Mesothelial cell of epicardium (in vitro differentiated cells): ENCODE measurements at regions not wholly inside any gene's neighbourhood (a gene's known extent, or its start where the extent isn't known, plus 50 kb on each side); places are given as distances from the start of the nearest gene placed in this dataset.

Source experiments
- DNase-seq, 2 experiments: peaks; one replicate each; pipeline ENCODE4 v3.0.0; 2021; ENCODE audit warnings: low spot score in 2 of 2; ENCODE audit not compliant: unreplicated experiment in 2 of 2
- H3K27ac Mint-ChIP-seq: 2 replicates; pipeline ENCODE4 v1.8.0; 2021; ENCODE audit warnings: mixed read lengths
- H3K27me3 Mint-ChIP-seq: 2 replicates; pipeline ENCODE4 v1.8.0; 2021; ENCODE audit warnings: low read depth, mixed read lengths
- H3K36me3 Mint-ChIP-seq: 2 replicates; pipeline ENCODE4 v1.8.0; 2021; ENCODE audit warnings: mixed read lengths
- H3K4me1 Mint-ChIP-seq: 2 replicates; pipeline ENCODE4 v1.8.0; 2021; ENCODE audit warnings: mixed read lengths
- H3K4me3 Mint-ChIP-seq: 2 replicates; pipeline ENCODE4 v1.8.0; 2021; ENCODE audit warnings: mild to moderate bottlenecking, moderate library complexity, mixed read lengths
- H3K9me3 Mint-ChIP-seq: 2 replicates; pipeline ENCODE4 v1.8.0; 2021; ENCODE audit warnings: mixed read lengths
- TF ChIP-seq, protein P1 (sequence below): fragments of 200-600 bp; sonication (generic); IDR thresholded peaks from one replicate; pipeline ENCODE4 v1.5.0; 2021; ENCODE audit warnings: antibody characterized with exemption; ENCODE audit not compliant: unreplicated experiment

GRCh38 chr1:2860476-2861142 is 59.1 kb upstream of the TTC34 start:
- no peak for DNase-seq
- Mint-ChIP-seq H3K27me3 (no peaks in the 10 kb centered on the region), H3K27ac (no peak overlapping the region), H3K36me3 (peaks cover 9% of the 10 kb centered on the region), H3K9me3 (peaks cover 17% of the 10 kb centered on the region), H3K4me3 (no peak overlapping the region), H3K4me1 (no peaks in the 10 kb centered on the region)
- TF ChIP-seq, protein P1, sequence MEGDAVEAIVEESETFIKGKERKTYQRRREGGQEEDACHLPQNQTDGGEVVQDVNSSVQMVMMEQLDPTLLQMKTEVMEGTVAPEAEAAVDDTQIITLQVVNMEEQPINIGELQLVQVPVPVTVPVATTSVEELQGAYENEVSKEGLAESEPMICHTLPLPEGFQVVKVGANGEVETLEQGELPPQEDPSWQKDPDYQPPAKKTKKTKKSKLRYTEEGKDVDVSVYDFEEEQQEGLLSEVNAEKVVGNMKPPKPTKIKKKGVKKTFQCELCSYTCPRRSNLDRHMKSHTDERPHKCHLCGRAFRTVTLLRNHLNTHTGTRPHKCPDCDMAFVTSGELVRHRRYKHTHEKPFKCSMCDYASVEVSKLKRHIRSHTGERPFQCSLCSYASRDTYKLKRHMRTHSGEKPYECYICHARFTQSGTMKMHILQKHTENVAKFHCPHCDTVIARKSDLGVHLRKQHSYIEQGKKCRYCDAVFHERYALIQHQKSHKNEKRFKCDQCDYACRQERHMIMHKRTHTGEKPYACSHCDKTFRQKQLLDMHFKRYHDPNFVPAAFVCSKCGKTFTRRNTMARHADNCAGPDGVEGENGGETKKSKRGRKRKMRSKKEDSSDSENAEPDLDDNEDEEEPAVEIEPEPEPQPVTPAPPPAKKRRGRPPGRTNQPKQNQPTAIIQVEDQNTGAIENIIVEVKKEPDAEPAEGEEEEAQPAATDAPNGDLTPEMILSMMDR: no peak

DNA sequence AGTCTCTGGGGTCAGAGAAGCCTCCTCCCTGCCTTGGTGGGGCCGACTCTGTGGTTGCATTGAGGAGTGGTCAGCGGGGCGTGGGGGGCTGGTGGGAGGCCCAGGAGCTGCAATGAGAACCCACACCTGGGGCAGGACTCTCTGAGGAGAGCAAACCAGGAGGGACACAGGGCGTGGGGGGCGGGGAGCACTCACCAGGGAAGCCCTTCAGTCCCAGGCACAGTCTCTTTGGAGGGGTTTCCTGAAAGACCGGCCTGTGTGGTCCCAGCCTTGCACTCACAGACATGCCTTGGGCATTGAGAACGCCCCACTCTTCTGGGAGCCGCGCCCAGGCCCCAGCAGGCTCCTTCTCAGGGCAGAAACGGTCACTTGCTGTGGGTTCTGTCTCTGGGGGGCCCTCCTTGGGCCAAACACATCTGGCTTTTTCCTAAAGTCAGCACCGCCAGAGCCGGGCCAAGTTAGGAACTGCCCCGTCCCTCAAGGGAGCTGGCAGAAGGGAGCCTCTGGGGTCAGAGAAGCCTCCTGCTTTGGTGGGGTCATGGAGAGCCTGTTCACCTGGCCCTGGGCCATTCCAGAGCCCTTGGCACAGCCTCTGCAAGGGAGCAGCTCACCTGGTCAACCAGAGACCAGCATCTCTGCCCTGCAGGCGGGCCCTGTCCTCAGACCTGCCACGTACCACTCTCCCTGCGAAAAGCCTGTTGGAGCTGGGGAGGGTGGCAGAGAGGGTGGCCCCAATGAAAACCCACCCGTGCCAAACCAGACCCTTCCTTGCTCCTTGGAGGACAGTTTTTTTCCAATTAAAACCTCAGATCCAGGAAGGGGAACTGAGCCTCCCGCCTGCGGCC is 59.9 kb upstream of the TTC34 start:
- Mint-ChIP-seq H3K9me3 (peaks cover 17% of the 10 kb centered on the region), H3K4me3 (no peak overlapping the region), H3K27ac (no peak overlapping the region), H3K27me3 (no peaks in the 10 kb centered on the region), H3K36me3 (peaks cover 9% of the 10 kb centered on the region), H3K4me1 (no peaks in the 10 kb centered on the region)
- TF ChIP-seq, protein P1: no peak
- no peak for DNase-seq

DNA sequence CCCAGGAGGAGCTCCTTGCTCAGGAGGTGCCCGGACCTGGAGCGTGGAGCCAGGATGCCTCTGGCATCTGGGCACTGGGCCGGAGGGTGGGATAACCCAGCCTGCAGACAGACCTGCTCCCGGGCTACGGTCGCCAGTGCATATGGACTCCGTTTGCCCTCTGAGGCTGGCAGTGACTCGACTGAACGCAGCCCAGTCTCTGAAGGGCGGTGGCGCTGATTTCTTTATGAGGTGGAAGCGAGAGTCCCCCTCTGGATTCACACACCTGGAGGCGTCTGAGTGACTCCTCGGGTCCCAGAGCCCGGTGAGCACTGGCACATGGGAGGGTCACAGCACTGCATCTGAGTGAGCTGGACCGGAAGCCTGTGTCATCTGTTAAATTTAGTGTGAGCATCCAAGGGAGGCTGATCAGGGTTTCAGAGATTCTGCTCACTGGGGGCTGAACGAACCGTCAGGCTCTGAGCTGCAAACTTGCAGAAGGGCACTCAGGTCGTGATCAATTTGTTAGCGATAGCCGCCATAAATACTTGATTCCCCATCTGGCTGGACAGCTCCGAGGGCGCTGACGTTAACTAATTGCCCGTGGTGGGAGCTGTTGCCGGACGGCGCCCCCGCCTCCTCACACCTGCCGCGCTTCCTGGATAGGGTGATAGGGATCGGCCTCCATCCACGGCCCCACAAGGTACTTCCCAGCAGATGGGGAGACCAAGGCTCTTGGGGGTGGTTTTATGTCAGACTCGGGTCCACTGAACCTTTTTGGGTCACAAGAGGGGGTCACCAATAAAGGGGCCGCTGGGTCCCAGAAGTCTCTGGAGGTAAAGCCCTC is 60.7 kb upstream of the TTC34 start:
- Mint-ChIP-seq H3K27me3 (no peaks in the 10 kb centered on the region), H3K4me1 (no peaks in the 10 kb centered on the region), H3K4me3 (no peak overlapping the region), H3K36me3 (peaks cover 7% of the 10 kb centered on the region), H3K27ac (no peak overlapping the region), H3K9me3 (peaks cover 17% of the 10 kb centered on the region)
- no peak for DNase-seq
- TF ChIP-seq, protein P1: no peak

GRCh38 chr1:2862814-2863647 is 61.5 kb upstream of the TTC34 start:
- Mint-ChIP-seq H3K4me3 (no peak overlapping the region), H3K9me3 (peaks cover 17% of the 10 kb centered on the region), H3K4me1 (no peaks in the 10 kb centered on the region), H3K36me3 (peaks cover 7% of the 10 kb centered on the region), H3K27ac (no peak overlapping the region), H3K27me3 (no peaks in the 10 kb centered on the region)
- TF ChIP-seq, protein P1: no peak
- no peak for DNase-seq

- TF ChIP-seq, protein P1: no peak
- H3K4me3 Mint-ChIP-seq: no peak overlapping the region
Observed at GRCh38 chr1:2863648-2863963, 62.1 kb upstream of the TTC34 start.

More at GRCh38 chr1:2863648-2863963, 62.1 kb upstream of the TTC34 start:
- Mint-ChIP-seq H3K9me3 (peaks cover 11% of the 10 kb centered on the region), H3K36me3 (peaks cover 2% of the 10 kb centered on the region), H3K4me1 (no peaks in the 10 kb centered on the region), H3K27ac (no peak overlapping the region), H3K27me3 (no peaks in the 10 kb centered on the region)
- no peak for DNase-seq
